T-helper 1 cell treated with Interleukin-12 subunit alpha and Interleukin-12 subunit beta and Interleukin-4 antibody, amounts not matched to agents 30 ng/mL and 1 ng/mL, for 36 hours (primary cell): ENCODE measurements at regions not wholly inside any gene's neighbourhood (a gene's known extent, or its start where the extent isn't known, plus 50 kb on each side); places are given as distances from the start of the nearest gene placed in this dataset.

Experiments
- intact Hi-C: fragments of 100-400 bp; cut with micrococcal nuclease; formaldehyde crosslinking; loops from one replicate; pipeline ENCODE4 v1.15.1; 2024

DNA sequence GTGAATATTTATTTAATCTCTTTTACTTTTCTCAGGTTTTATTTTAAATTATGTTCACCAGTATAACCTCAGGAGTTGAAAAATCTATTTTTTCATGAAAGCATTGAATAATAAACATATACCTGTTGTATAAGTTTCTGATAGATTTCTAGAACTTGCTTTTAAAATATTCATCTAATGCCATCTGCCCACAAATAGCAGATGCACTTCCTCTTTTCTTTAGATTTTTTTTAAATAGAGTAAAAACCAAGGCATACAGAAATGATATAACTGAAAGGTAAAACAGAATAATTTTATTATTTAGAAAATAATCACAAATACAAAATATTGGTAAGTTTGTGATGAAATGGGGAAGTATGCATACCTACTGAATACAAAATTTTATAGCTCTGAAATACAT lies 130.7 kb upstream of the PRMT6 start:
- intact Hi-C loops: no loop called here

GRCh38 chr1:106926803-106927582 lies 129.5 kb upstream of the PRMT6 start:
- intact Hi-C loops: no loop called here

DNA sequence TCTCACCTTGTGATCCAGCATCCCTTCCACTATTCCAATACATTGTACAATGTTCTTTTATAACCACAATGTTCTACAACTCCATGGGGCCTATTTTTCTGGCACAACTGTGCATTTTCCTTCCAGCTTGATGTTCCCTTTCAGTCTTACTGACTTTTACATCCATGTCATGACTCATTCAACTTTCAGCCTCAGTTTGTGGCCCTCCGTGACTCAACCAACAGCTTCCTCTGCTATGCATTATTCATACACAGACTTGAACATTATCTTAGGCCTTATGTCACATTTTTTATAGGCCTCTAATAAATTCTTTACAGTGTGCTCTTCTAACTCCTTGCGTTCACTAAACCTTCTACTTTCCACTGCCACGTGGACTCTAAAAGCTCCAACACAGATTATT lies 119.4 kb upstream of the PRMT6 start:
- intact Hi-C loops: no loop called here

DNA sequence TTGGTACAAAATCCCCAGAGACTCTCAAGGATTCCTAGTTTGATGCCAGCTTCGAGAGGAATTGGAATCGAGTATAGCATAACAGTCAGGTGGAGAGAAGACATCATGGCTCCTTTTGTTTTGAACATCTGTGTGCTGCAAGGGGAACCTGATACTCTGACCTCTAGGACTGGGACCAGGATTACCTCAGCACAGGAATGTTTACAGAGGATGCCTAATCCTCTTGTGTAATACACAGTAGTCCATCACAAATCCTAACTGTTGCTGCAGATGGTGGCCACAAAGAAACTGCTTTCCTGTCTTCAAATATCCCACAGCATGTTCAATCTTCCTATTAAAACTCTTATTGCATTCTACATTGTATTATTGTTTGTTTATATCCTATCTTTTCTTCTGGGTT lies 111.8 kb upstream of the PRMT6 start:
- intact Hi-C loops: no loop called here

- intact Hi-C loops: no loop called here
Measured at GRCh38 chr1:106952776-106953175, 103.7 kb upstream of the PRMT6 start.

DNA sequence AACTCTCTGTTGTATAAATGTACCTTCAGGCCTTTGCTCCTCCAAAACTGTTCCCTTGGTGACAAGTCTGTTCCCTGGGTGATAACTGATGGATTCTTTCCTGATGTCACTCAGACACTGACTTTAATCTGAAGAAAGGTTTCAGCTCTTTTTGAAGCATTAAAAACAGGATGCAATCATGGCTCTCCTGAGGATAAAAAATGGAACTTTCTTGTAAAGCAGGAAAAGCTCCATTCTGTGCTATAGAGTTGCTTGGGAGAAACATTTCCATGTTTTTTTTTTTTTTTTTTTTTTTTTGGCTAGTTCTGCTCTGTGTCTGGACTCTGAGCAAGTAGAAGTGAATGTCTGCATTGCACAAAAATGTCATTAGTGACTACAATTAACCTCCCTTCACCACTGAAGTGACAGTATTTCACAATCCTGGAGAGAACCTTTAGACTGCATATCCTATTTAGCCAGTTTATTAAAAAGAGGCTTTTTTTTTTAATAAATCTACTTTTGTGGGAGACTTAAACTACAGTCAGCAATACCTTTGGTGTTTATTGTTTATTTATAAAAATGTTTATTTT lies 101.7 kb upstream of the PRMT6 start:
- intact Hi-C loops: no loop called here

DNA sequence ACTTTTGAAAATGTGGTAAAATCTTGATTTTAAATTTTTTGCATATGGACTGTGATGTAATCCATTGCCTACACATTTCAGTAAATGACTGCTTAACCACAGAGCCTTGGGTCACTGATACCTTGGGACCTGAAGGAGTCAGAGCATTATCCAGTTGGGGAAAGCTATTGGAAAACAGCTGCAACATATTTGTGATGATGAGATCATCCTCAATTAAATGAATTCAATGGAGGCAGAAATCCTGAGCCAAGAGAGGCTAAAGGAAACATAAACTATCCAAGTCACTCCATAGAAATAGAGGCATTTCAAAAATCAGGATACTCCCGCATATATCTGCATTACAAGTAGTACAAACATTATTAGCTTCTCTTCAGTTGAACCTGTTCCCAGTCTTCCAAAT lies 99.8 kb upstream of the PRMT6 start:
- intact Hi-C loops: no loop called here

GRCh38 chr1:106957795-106958194 lies 98.7 kb upstream of the PRMT6 start:
- intact Hi-C loops: no loop called here

DNA sequence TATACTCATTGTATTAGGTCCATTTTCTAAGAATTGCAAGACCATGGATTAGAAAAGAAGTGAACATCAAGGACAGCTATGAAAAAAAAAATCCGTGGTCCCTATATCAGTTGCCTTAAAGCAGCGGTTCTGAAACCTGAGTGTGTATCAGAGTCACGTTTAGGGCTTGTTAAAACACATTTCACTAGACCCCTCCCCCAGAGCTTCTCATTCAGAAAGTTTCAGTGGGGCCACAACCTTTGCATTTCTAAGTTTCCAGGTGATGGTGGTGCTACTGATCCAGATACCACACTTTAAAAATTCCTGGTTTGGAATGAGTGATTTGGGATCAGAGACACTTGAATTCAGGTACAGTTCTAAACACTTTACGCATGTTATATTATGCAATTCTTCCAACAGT lies 96.1 kb upstream of the PRMT6 start:
- intact Hi-C loops: no loop called here

DNA sequence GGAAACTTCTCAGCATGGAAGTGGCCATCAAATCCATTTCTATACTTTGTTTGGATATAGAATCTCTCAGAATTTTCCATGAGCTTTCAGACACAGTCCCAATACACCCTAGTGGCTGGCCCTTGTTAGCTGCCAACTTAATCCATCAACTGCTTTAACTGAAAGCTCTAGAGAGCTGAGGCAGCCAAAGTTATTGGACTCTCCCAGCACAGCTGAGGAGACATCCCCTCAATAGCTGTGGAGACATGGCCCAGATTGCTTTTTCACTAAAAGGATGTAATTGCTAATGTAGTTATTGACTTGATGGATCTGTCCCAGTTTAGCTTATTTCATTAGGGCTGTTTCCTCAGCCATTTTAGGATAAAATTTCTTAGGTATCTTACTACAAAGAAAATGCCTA lies 94.8 kb upstream of the PRMT6 start:
- intact Hi-C loops: no loop called here

DNA sequence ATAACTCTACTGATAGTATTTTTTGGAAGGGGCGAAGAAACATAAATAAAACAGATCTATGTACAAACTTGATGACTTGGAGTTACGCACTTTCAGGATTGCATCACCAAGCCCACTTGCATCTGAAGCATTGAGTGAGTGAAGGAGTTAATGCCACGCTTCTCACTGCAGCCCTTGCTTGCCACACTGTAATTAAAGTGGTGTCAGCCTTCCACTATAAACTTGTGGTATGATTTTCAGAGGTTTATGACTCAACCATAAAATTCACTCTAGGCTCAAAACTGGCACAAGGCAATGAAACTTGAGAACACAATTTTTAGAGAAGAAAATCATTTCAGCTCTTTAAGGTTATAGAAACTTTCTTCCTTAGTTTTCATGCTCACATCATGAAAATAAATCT lies 93.9 kb upstream of the PRMT6 start:
- intact Hi-C loops: no loop called here

DNA sequence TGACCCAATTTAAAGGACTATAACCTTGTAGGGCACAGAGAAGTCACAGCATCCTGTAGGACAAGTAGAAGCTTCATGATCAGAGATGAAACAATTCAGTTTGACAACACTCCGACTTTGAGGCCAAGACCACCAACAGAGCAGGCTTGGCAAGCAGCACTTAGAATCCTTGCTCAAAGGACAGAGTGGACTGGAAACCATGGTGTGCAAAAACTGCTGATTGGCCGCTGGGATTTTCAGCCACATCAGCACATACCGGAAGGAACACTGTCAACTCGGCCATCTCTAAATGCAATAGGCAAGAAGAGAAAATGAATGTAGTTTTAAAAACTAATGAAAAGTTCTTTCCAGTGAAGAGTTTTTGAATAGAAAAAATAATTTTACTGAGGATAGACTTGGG lies 92.0 kb upstream of the PRMT6 start:
- intact Hi-C loops: no loop called here

GRCh38 chr1:106968644-106969043 lies 87.8 kb upstream of the PRMT6 start:
- intact Hi-C loops: no loop called here

DNA sequence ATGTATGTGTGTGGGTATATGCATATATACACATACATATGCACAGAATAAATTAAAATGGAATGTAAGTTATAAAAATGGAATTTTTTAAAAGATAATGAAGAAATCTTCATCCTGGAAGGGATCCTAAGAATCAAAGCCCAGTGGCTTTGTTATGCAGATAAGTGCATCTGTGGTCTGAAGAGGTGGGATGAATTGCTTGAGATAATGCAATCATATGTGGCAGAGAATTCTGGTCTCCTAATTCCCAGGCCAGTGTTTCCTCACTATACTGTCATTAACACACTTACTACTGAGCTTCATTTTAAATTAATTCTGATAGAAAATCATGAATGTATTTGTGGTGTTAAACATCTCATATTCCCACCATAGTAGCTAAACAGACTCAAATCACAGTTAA lies 86.7 kb upstream of the PRMT6 start:
- intact Hi-C loops: no loop called here

- intact Hi-C loops: no loop called here
Measured at GRCh38 chr1:106972074-106972473, 84.4 kb upstream of the PRMT6 start.

- intact Hi-C loops: no loop called here
Measured at GRCh38 chr1:106975944-106976343, 80.5 kb upstream of the PRMT6 start.

- intact Hi-C loops: no loop called here
Measured at GRCh38 chr1:106978477-106979322, 77.8 kb upstream of the PRMT6 start.

DNA sequence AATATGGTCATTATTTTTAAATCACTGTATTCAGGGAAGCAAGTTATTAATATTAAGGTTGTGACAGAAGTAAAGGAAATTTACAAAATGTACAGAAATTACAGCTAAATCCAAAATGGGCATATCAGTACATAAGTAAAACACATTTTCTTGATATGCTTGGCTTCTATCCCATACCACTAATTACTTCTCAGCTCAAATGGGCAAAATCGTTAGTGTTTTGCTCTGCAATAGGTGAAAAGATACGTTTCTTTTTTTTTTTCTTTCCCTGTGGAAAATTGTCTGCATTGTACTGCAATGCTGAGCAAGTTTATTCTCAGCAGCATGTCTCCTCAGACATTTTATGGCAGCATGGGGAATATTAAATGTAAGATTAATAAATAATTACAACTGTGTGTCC lies 77.1 kb upstream of the PRMT6 start:
- intact Hi-C loops: no loop called here

GRCh38 chr1:106980121-106980520 lies 76.4 kb upstream of the PRMT6 start:
- intact Hi-C loops: no loop called here

DNA sequence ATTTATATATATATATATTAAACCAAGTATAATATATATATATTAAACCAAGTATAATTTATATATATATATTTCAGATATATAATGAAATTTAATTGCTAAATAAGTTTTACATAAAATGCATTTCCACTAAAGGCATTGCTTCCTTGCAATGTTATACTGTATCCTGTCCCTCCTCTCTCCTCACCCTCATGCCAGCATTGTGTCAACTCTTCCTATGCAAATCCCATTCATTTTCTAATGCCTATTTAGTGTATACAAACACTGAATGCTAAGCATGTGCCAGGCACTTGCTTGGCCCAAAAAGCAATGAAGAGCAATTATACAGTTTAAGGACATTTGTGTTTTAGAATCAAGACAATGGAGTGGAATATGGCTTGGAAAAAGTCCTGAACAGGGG lies 71.7 kb upstream of the PRMT6 start:
- intact Hi-C loops: no loop called here

- intact Hi-C loops: no loop called here
Measured at GRCh38 chr1:106986603-106987002, 69.9 kb upstream of the PRMT6 start.

DNA sequence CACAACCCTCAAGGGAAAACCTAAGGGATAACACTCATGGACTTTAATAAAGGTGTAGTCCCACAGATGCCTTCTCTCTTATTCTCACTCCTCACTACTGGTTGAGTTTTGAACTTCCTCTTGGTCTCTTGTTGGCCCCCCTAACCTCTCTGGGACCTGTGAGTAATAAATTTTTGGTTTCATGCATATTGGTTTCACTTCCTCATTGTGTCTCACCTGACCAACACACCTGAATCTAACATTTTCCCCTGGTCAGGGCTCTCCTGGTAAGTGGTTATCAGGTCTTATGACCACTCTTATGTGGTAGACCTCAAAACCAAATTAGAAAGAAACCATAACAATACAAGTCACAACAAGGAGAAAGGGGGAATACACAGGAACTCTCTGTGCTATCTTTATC lies 60.5 kb upstream of the PRMT6 start:
- intact Hi-C loops: no loop called here
